Osteoblast (primary cell): ENCODE measurements at regions not wholly inside any gene's neighbourhood (a gene's known extent, or its start where the extent isn't known, plus 50 kb on each side); places are given as distances from the start of the nearest gene placed in this dataset.

Source experiments
- DNase-seq: peaks from one replicate; pipeline ENCODE4 v3.0.0; 2011; ENCODE audit warnings: low spot score, mixed read lengths; ENCODE audit not compliant: insufficient read length; ENCODE audit errors: missing footprints
- H2AFZ ChIP-seq: 2 replicates; pipeline ENCODE4 v1.6.0; 2011; ENCODE audit warnings: mild to moderate bottlenecking, low read length
- H3K27ac ChIP-seq: 2 replicates; pipeline ENCODE4 v1.5.1; 2011; ENCODE audit warnings: mild to moderate bottlenecking, low read depth, low read length, moderate library complexity
- H3K27me3 ChIP-seq: 2 replicates; pipeline ENCODE4 v1.6.0; 2012; ENCODE audit warnings: mild to moderate bottlenecking, control low read depth, inconsistent platforms, low read length, moderate library complexity; ENCODE audit not compliant: insufficient read depth
- H3K36me3 ChIP-seq: 2 replicates; pipeline ENCODE4 v1.5.1; 2011; ENCODE audit warnings: mild to moderate bottlenecking, low read length, control low read depth, moderate library complexity; ENCODE audit not compliant: insufficient read depth
- H3K4me1 ChIP-seq: 2 replicates; pipeline ENCODE4 v1.5.1; 2011; ENCODE audit warnings: mild to moderate bottlenecking, low read length, control low read depth, moderate library complexity; ENCODE audit not compliant: insufficient read depth
- H3K4me2 ChIP-seq: 2 replicates; pipeline ENCODE4 v1.6.0; 2011; ENCODE audit warnings: mild to moderate bottlenecking, low read length; ENCODE audit not compliant: insufficient read depth
- H3K4me3 ChIP-seq: fragments of 200-600 bp; sonication (generic); 3 replicates; pipeline ENCODE4 v1.5.1; 2012; ENCODE audit warnings: mild to moderate bottlenecking, low read length, inconsistent platforms; ENCODE audit not compliant: insufficient read depth
- H3K79me2 ChIP-seq: 2 replicates; pipeline ENCODE4 v1.6.0; 2012; ENCODE audit warnings: mild to moderate bottlenecking, low read length, control low read depth, inconsistent platforms; ENCODE audit not compliant: insufficient read depth
- H3K9me3 ChIP-seq: 2 replicates; pipeline ENCODE4 v1.5.1; 2011; ENCODE audit warnings: low read depth, low read length, control low read depth
- H4K20me1 ChIP-seq: 2 replicates; pipeline ENCODE4 v1.6.0; 2012; ENCODE audit warnings: mild to moderate bottlenecking, low read length, control low read depth; ENCODE audit not compliant: insufficient read depth
- CTCF ChIP-seq: IDR thresholded peaks from 2 replicates; pipeline ENCODE4 v1.5.1; 2011; ENCODE audit warnings: mild to moderate bottlenecking, low read depth, low read length, moderate library complexity; ENCODE audit errors: extremely low read depth

GRCh38 chr7:4444106-4444505 lies 238.0 kb upstream of the FOXK1 start:
- Histone ChIP-seq H3K79me2 (no peaks in the 10 kb centered on the region), H3K27me3 (no peaks in the 10 kb centered on the region), H4K20me1 (no peaks in the 10 kb centered on the region), H3K9me3 (no peaks in the 10 kb centered on the region), H3K4me2 (no peak overlapping the region), H2AFZ (no peak overlapping the region), H3K27ac (no peak overlapping the region), H3K36me3 (no peaks in the 10 kb centered on the region), H3K4me3 (no peak overlapping the region), H3K4me1 (no peaks in the 10 kb centered on the region)
- DNase-seq, result no peak
- TF ChIP-seq CTCF, result no peak

- Histone ChIP-seq H3K27ac (no peak overlapping the region), H3K9me3 (peaks cover 2% of the 10 kb centered on the region), H2AFZ (no peak overlapping the region), H3K4me3 (no peak overlapping the region), H3K79me2 (no peaks in the 10 kb centered on the region), H3K4me2 (no peak overlapping the region), H3K36me3 (no peaks in the 10 kb centered on the region), H3K27me3 (no peaks in the 10 kb centered on the region), H4K20me1 (no peaks in the 10 kb centered on the region), H3K4me1 (no peaks in the 10 kb centered on the region)
- no peak for TF ChIP-seq CTCF
- DNase-seq, result no peak
Observed at GRCh38 chr7:4445777-4446176, 236.3 kb upstream of the FOXK1 start.

DNA sequence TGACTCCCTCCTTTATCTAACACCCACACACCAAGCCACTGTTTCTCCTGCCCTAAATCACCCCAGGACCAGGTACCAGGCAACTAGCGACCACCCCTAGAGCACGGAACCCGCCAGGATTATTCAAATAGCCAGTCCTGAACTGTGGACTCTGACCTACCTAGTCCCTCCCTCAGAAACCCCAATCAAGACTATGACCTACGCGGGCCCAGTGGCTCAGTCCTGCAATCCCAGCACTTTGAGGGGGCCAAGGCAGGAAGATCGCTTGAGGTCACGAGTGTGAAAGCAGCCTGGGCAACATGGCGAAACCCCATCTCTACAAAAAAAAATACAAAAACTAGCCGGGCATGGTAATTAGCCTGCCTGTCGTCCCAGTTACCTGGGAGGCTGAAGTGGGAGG lies 232.8 kb upstream of the FOXK1 start:
- TF ChIP-seq CTCF, result no peak
- H3K36me3 ChIP-seq, result no peaks in the 10 kb centered on the region
- DNase-seq, result no peak
- H2AFZ ChIP-seq, result no peak overlapping the region
- no peak overlapping the region for H3K27ac ChIP-seq
- H4K20me1 ChIP-seq, result no peaks in the 10 kb centered on the region
- no peaks in the 10 kb centered on the region for H3K4me1 ChIP-seq
- no peak overlapping the region for H3K4me3 ChIP-seq
- H3K4me2 ChIP-seq, result no peak overlapping the region
- H3K9me3 ChIP-seq, result peaks cover 2% of the 10 kb centered on the region
- H3K79me2 ChIP-seq, result no peaks in the 10 kb centered on the region
- H3K27me3 ChIP-seq, result no peaks in the 10 kb centered on the region

DNA sequence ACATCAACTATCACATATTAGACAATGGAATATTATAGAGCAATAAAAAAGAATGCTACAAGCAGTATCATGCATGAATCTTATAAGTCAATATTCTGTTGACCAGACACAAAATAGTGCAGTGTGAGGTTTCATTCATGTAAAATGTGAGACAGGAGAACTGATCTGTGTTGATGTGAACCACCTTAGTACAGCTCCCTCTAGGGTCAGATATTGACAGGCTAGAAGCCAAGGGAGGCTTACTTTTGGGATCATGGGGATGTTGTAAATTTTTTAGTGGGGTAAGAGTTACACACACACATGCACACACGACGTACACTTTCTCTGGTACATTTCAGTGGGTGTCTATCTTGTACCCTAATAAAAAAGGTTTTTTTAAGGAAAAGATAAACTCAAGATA lies 231.6 kb upstream of the FOXK1 start:
- no peaks in the 10 kb centered on the region for H3K36me3 ChIP-seq
- no peak for TF ChIP-seq CTCF
- peaks cover 2% of the 10 kb centered on the region for H3K9me3 ChIP-seq
- H3K4me1 ChIP-seq, result no peaks in the 10 kb centered on the region
- no peak overlapping the region for H3K4me3 ChIP-seq
- no peak overlapping the region for H3K27ac ChIP-seq
- H2AFZ ChIP-seq, result no peak overlapping the region
- H3K79me2 ChIP-seq, result no peaks in the 10 kb centered on the region
- H3K27me3 ChIP-seq, result no peaks in the 10 kb centered on the region
- no peak overlapping the region for H3K4me2 ChIP-seq
- DNase-seq, result no peak
- no peaks in the 10 kb centered on the region for H4K20me1 ChIP-seq
